Dedifferentiated amniotic fluid mesenchymal stem cell (primary cell): ENCODE measurements at regions not wholly inside any gene's neighbourhood (a gene's known extent, or its start where the extent isn't known, plus 50 kb on each side); places are given as distances from the start of the nearest gene placed in this dataset.
"Not testable (repeated sequence)": the region's sequence is repeated elsewhere in the genome, so short reads cannot be mapped to it uniquely, and the experiment has no call there.

Experiments
- DNase-seq: peaks from one replicate; pipeline ENCODE4 v3.0.0-alpha.2; 2016; ENCODE audit errors: extremely low spot score

- DNase-seq, result no peak
Observed at GRCh38 chr16:66242672-66243071, 123.8 kb upstream of the CDH5 start.

- DNase-seq, result not testable (repeated sequence)
Observed at GRCh38 chr16:66242206-66242605, 124.3 kb upstream of the CDH5 start.

- no peak for DNase-seq
Observed at GRCh38 chr16:66240631-66241395, 125.7 kb upstream of the CDH5 start.

- no peak for DNase-seq
Observed at GRCh38 chr16:66240088-66240487, 126.4 kb upstream of the CDH5 start.

- no peak for DNase-seq
Observed at GRCh38 chr16:66238696-66239095, 127.8 kb upstream of the CDH5 start.

- DNase-seq, result no peak
Observed at GRCh38 chr16:66236301-66236700, 130.2 kb upstream of the CDH5 start.

DNA sequence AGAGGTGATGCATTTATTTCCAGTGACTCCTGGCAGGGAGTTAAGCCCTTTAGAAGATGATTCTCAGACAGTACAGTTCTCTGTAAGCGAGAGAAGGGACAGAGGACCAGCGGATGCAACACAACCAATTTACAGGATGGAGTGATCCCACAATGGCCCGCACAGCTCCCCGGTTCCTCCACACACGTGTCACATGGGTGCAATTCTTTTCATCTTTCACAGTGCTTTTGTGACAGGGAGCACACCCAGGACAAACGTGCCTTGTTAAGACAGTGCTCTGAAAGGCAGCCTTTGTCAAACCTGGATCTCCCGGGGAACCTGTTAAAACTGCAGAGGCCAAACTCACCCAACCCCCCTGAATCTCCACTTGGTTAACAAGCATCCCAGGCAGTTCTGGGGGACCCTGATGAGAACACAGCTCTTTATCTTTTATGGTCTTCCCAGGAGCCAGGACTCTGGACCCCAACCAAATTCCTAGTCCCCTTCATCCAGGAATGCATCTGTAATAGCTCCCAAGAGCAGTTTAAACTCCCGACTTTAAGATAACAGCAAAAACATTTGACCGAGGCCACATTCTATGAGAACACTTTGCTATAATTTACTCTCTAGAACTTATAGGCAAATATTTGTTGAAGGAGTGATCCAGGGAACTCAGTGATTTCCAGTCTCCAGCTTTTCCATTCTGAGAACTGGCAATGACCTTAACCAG, 134.9 kb upstream of the CDH5 start:
- DNase-seq, result no peak

- DNase-seq, result no peak
Observed at GRCh38 chr16:66229651-66230050, 136.8 kb upstream of the CDH5 start.

DNA sequence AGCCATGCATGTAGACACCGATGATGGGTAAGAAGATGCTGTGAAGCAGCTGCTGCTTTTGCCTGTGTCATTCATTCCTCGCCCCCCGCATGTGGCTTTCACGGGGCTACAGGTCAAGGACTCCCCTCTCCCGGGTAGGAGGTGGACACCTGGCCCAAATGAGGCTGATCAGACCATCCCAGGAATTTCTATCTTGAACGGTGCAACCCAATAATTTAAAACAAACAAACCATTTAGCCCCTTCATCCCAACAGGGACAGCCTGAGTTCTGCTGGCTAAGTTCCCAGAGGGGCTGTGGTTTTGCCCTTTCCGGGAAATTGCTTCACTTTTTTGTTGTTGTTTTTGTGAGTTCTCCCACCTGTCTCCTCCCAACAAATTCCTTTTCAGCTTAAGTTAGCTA, 137.7 kb upstream of the CDH5 start:
- DNase-seq, result no peak

DNA sequence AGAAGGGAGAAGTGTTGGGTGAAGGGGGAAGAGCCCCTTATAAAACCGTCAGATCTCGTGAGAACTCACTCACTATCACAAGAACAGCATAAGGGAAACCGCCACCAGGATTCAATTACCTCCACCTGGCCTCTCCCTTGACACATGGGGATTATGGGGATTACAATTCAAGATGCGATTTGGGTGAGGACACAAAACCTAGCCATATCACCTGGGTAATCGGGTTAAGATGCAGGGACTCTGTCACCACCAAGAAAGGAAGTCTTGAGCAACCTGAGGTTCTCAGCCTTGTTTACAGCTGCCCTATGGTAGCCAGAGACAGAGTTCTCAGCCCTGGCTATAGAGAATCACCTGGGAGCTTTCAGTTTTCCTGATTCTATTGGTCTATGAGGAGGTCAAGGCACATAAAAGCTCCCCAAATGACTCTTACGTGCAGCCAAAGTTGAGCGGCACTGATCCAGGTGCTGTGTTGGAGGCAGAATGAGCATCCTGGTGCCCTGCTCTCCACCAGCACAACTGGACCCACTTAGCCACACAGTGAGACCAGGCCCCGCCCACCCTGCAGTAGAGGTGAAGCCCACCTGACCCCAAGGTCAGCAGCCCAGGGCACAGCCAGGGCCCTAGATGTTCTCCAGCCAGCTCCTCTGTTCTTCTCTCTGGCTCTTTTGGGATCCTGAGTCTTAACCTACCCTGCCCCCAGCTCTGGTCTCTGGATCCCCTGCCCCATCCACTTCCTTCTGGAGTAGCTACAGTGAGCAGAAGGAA, 138.5 kb upstream of the CDH5 start:
- DNase-seq, result no peak

DNA sequence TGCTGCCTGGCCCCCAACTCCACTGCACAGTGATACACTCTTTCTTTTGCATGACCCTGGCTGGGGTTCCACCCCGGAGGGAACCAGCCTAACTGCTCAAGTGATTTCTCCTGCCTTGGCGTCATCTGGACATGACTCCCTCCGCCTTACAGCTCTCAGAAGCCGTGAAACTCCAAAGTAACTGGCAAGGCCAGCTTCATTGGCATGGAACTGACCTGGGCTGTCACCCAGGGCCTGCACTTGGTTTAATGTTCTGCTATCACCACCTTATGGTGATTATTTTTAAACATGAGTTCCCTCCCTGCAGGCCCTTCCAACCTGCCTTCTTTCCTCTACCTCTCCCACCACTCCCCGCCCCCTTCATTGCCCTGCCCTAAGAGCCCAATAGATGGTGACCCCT, 139.7 kb upstream of the CDH5 start:
- DNase-seq, result no peak

DNA sequence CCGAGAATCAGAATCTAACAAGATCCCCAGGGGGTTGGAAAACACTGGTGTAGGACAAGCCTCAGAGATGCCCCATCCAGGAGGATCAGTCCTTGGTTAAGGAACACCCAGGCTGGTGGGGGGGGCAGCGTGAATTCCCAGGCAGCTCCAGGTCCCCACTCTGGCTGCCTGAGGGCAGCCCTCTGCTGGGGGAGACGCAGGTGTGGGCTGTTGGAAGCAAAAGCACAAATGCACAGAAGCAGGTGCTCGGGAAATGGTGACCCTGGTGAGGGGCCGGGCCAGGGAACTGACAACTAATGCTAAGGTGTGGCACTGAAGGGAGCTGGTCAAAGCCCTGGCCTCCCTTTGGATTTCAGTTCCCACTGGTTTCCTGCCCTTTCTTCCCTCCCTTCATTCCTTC, 140.8 kb upstream of the CDH5 start:
- DNase-seq, result no peak

DNA sequence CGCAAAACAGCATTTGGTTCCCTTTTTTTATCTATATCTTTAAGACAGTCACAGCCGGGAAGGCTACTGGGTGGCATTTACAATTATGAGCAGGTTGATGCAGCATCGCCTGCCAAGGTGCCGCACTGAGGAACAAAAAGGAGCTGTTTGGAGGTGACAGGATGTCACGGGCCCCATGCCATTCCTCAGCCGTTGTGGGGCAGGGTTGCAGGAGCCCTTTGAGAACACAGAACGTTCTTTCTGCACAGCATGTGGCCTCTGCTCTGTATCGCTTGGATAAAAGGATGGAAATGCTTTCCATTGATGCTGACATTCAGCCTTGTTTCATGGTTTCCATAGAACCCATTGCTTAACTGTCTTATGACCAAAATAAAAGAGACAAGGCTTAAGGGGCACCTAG, 141.9 kb upstream of the CDH5 start:
- no peak for DNase-seq

DNA sequence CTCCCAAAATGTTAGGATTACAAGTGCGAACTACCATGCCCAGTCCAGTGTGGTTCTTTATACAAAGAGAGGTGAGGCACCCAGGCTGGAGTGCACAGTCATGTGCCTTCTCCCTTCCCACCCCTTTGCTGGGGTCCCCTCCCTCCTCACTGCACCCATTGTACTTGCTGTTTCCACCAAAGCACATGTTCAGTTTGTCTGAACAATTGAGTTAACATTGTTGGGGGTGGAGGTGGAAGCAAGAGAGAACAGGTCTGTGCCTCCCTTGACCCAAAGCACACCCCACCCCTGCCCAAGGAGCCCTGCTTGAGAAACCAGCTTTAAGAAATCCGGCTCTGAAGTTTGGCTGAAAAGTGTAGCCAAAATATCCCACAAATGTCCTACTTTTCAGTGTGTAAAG, 142.3 kb upstream of the CDH5 start:
- no peak for DNase-seq

DNA sequence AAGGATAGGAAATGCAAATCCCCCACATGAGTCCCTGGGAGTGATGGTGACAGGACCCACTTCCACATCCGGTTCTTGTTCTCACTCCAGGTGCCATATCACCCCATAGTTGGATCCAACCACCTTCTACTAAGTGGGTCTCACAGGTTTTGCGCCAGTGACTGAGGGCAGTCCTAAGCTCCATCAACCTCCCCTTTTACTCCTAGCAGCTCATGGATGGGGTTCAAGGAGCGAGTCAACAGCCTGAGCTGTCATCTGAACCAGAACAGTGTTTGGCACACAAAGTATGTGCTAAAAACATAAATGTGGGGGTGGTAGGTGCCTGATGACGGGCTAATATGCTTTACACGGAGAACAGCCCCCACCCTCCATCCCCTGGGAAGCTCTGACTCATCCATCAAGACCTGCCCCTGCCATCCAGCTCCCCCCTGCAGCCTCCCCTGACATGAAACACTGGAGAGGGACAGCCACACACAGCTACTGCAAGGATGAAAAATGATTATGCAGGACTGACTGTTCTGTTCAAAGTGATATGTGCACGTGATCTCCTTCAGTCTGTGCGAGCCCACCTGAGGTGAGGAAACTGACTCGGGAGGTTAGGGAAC, 143.2 kb upstream of the CDH5 start:
- no peak for DNase-seq

GRCh38 chr16:66222756-66223155, 143.7 kb upstream of the CDH5 start:
- no peak for DNase-seq

- no peak for DNase-seq
Observed at GRCh38 chr16:66220702-66221101, 145.8 kb upstream of the CDH5 start.

DNA sequence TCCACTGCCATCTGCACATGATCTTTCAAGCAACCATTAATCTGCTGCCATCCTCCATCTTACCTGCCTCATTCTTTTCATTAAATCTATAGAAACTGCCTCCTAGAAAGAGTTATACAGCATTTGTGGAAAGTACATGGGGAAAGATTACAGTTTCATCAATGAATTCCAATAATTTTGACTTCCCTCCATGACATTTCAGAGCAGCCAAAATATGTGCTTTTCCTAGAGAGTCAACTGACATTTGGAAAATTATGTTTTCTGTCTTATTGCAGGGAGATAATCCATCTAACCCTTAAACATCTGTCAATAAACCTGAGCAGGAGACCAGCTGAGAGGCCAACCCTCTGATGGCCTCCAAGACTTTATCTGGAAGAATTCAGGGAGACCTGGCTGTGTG, 147.0 kb upstream of the CDH5 start:
- no peak for DNase-seq

- DNase-seq, result no peak
Observed at GRCh38 chr16:66212428-66212827, 154.1 kb upstream of the CDH5 start.

DNA sequence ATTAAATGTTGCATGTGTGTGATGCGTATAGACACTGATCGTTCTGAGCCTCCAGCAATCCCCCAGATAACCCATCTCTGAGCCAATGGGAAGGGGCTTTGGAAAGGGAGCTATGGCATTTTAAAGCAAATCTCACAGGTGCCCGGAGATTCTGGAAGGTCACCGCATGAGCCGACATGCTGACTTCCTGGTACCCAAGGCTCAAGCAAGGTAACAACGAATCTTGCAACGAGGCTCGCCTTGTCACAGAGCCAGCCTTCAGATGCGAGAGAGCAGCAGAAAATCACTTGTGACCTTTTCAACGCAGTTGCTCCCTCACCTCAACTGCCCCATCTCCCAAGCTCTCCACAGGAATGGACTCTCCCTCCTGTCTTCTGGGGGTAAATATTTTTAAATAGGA, 154.8 kb upstream of the CDH5 start:
- no peak for DNase-seq

DNA sequence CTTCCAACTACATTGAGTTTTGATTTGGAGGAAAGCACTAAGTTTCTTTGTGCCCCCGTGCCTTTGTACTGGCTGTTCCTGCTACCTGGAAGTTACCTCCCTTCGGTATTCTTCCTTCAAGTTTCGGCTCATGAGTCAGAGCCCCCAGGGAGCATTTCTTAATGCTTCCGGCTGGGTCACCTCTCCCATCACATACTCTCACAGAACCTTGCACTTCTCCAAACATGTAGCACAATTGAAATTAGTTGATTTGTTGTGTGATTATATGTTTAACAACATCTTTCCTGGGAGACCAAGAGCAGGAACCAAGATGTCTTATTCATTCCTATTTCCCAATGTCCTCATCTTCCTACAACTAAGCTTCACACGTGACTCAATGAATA, 158.6 kb upstream of the CDH5 start:
- DNase-seq, result no peak

- no peak for DNase-seq
Observed at GRCh38 chr16:66207139-66207882, 159.2 kb upstream of the CDH5 start.
